ENCODE measurements at regions not wholly inside any gene's neighbourhood (a gene's known extent, or its start where the extent isn't known, plus 50 kb on each side); places are given as distances from the start of the nearest gene placed in this dataset.

- no peak overlapping the region for H3K4me3 ChIP-seq (ENCODE audit: low read depth, low read length)
- no peak for DNase-seq (ENCODE audit: low read depth)
- TF ChIP-seq CTCF (IDR thresholded peaks at IDR 0.05; ENCODE audit: low read depth, low read length, missing control alignments), result no peak
Observed at GRCh38 chr5:158154226-158155005, 295.5 kb upstream of the CLINT1 start.

GRCh38 chr5:158153508-158153907 lies 294.6 kb upstream of the CLINT1 start:
- H3K4me3 ChIP-seq (ENCODE audit: low read depth, low read length), result no peak overlapping the region
- no peak for DNase-seq (ENCODE audit: low read depth)
- no peak for TF ChIP-seq CTCF (IDR thresholded peaks at IDR 0.05; ENCODE audit: low read depth, low read length, missing control alignments)

GRCh38 chr5:158152136-158152535 lies 293.2 kb upstream of the CLINT1 start:
- TF ChIP-seq CTCF (IDR thresholded peaks at IDR 0.05; ENCODE audit: low read depth, low read length, missing control alignments), result no peak
- no peak overlapping the region for H3K4me3 ChIP-seq (ENCODE audit: low read depth, low read length)
- no peak for DNase-seq (ENCODE audit: low read depth)

- no peak for TF ChIP-seq CTCF (IDR thresholded peaks at IDR 0.05; ENCODE audit: low read depth, low read length, missing control alignments)
- no peak overlapping the region for H3K4me3 ChIP-seq (ENCODE audit: low read depth, low read length)
- no peak for DNase-seq (ENCODE audit: low read depth)
Observed at GRCh38 chr5:158147227-158147626, 288.3 kb upstream of the CLINT1 start.

GRCh38 chr5:158145827-158146226 lies 286.9 kb upstream of the CLINT1 start:
- no peak for DNase-seq (ENCODE audit: low read depth)
- TF ChIP-seq CTCF (IDR thresholded peaks at IDR 0.05; ENCODE audit: low read depth, low read length, missing control alignments), result no peak
- no peak overlapping the region for H3K4me3 ChIP-seq (ENCODE audit: low read depth, low read length)

GRCh38 chr5:158143081-158143480 lies 284.1 kb upstream of the CLINT1 start:
- TF ChIP-seq CTCF (IDR thresholded peaks at IDR 0.05; ENCODE audit: low read depth, low read length, missing control alignments), result no peak
- H3K4me3 ChIP-seq (ENCODE audit: low read depth, low read length), result no peak overlapping the region
- DNase-seq (ENCODE audit: low read depth), result no peak

- H3K4me3 ChIP-seq (ENCODE audit: low read depth, low read length), result no peak overlapping the region
- no peak for TF ChIP-seq CTCF (IDR thresholded peaks at IDR 0.05; ENCODE audit: low read depth, low read length, missing control alignments)
- DNase-seq (ENCODE audit: low read depth), result no peak
Observed at GRCh38 chr5:158142156-158142555, 283.2 kb upstream of the CLINT1 start.

Measured in GM12864 (cell line).